OCI-LY3 (cell line): ENCODE measurements at regions not wholly inside any gene's neighbourhood (a gene's known extent, or its start where the extent isn't known, plus 50 kb on each side); places are given as distances from the start of the nearest gene placed in this dataset.

Experiments used
- H2AFZ ChIP-seq: fragments of 200-600, 300-600 bp; shearing (Covaris generic); 2 replicates; pipeline ENCODE4 v1.6.0; 2014; ENCODE audit warnings: antibody characterized with exemption, low read depth, low read length
- H3K27ac ChIP-seq: fragments of 200-600, 300-600 bp; sonication (generic); 2 replicates; pipeline ENCODE4 v1.5.1; 2014; ENCODE audit warnings: mild to moderate bottlenecking, low read length, moderate library complexity, mixed read lengths
- H3K27me3 ChIP-seq: fragments of 200-600, 300-600 bp; sonication (generic); 2 replicates; pipeline ENCODE4 v1.6.1; 2014; ENCODE audit warnings: low read depth, low read length, mixed read lengths
- H3K36me3 ChIP-seq: fragments of 200-600, 300-600 bp; sonication (generic); replicated peaks from 2 replicates; pipeline ENCODE3; 2014; ENCODE audit warnings: low read depth, low read length, mixed read lengths
- H3K4me1 ChIP-seq: fragments of 300-600, 200-600 bp; sonication (generic); 2 replicates; pipeline ENCODE4 v1.6.1; 2014; ENCODE audit warnings: low read length, mixed read lengths
- H3K4me2 ChIP-seq: fragments of 200-600, 300-600 bp; sonication (generic); 2 replicates; pipeline ENCODE4 v1.6.1; 2014; ENCODE audit warnings: low read length, mixed read lengths
- H3K4me3 ChIP-seq: fragments of 300-600, 200-600 bp; sonication (generic); 2 replicates; pipeline ENCODE4 v1.5.1; 2014; ENCODE audit warnings: antibody characterized with exemption, mild to moderate bottlenecking, low read length, moderate library complexity
- H3K79me2 ChIP-seq: fragments of 300-600, 200-600 bp; shearing (Covaris generic); 2 replicates; pipeline ENCODE4 v1.6.1; 2014; ENCODE audit warnings: mild to moderate bottlenecking, low read length, mixed read lengths
- H3K9ac ChIP-seq: fragments of 300-600, 200-600 bp; shearing (Covaris generic); 2 replicates; pipeline ENCODE4 v1.6.0; 2014; ENCODE audit warnings: mild to moderate bottlenecking, low read length, moderate library complexity
- H3K9me3 ChIP-seq: fragments of 200-600, 300-600 bp; shearing (Covaris generic); 2 replicates; pipeline ENCODE4 v1.6.1; 2014; ENCODE audit warnings: low read length, mixed read lengths; ENCODE audit not compliant: insufficient read depth
- H4K20me1 ChIP-seq: fragments of 200-600, 300-600 bp; sonication (generic); 2 replicates; pipeline ENCODE4 v1.6.1; 2016; ENCODE audit warnings: low read length, mixed read lengths; ENCODE audit not compliant: insufficient read depth
- CTCF ChIP-seq: fragments of 200-600, 300-600 bp; sonication (generic); IDR thresholded peaks from 2 replicates; pipeline ENCODE4 v1.5.1; 2014; ENCODE audit warnings: antibody characterized with exemption, low read length, low read depth
- EZH2phosphoT487 ChIP-seq: fragments of 200-600 bp; shearing (Covaris generic); IDR thresholded peaks from 2 replicates; pipeline ENCODE4 v1.6.1; 2018; ENCODE audit warnings: antibody characterized with exemption, mixed run types, low read depth

GRCh38 chr6:2414885-2415547, 169.6 kb upstream of the GMDS start:
- Histone ChIP-seq H3K27me3 (no peaks in the 10 kb centered on the region), H4K20me1 (no peaks in the 10 kb centered on the region), H3K4me2 (no peak overlapping the region), H3K4me1 (no peaks in the 10 kb centered on the region), H2AFZ (no peak overlapping the region), H3K36me3 (no peaks in the 10 kb centered on the region), H3K9me3 (no peaks in the 10 kb centered on the region), H3K79me2 (no peaks in the 10 kb centered on the region), H3K4me3 (no peak overlapping the region), H3K9ac (no peak overlapping the region), H3K27ac (no peak overlapping the region)
- TF ChIP-seq CTCF (no peak), EZH2phosphoT487 (no peak)

- H3K9ac ChIP-seq, result no peak overlapping the region
- no peaks in the 10 kb centered on the region for H3K27me3 ChIP-seq
- H3K4me1 ChIP-seq, result no peaks in the 10 kb centered on the region
- H2AFZ ChIP-seq, result no peak overlapping the region
- TF ChIP-seq EZH2phosphoT487 (no peak), CTCF (no peak)
- no peak overlapping the region for H3K4me2 ChIP-seq
- no peaks in the 10 kb centered on the region for H3K79me2 ChIP-seq
- H3K4me3 ChIP-seq, result no peak overlapping the region
- H4K20me1 ChIP-seq, result no peaks in the 10 kb centered on the region
- no peak overlapping the region for H3K27ac ChIP-seq
- H3K36me3 ChIP-seq, result no peaks in the 10 kb centered on the region
- H3K9me3 ChIP-seq, result no peaks in the 10 kb centered on the region
These were observed 167.3 kb upstream of the GMDS start for GRCh38 chr6:2412731-2413130.

- Histone ChIP-seq H3K9ac (no peak overlapping the region), H3K27me3 (no peaks in the 10 kb centered on the region), H3K27ac (no peak overlapping the region), H3K36me3 (no peaks in the 10 kb centered on the region), H4K20me1 (no peaks in the 10 kb centered on the region), H3K9me3 (no peaks in the 10 kb centered on the region), H3K79me2 (no peaks in the 10 kb centered on the region), H3K4me2 (no peak overlapping the region), H3K4me3 (no peak overlapping the region), H3K4me1 (no peaks in the 10 kb centered on the region), H2AFZ (no peak overlapping the region)
- TF ChIP-seq CTCF, result no peak
- TF ChIP-seq EZH2phosphoT487, result no peak
These were observed 165.4 kb upstream of the GMDS start for GRCh38 chr6:2410656-2411380.

- Histone ChIP-seq H3K4me3 (no peak overlapping the region), H3K79me2 (no peaks in the 10 kb centered on the region), H3K9ac (no peak overlapping the region), H2AFZ (no peak overlapping the region), H4K20me1 (no peaks in the 10 kb centered on the region), H3K4me2 (no peak overlapping the region), H3K27ac (no peak overlapping the region), H3K9me3 (no peaks in the 10 kb centered on the region), H3K4me1 (no peaks in the 10 kb centered on the region), H3K36me3 (no peaks in the 10 kb centered on the region), H3K27me3 (no peaks in the 10 kb centered on the region)
- TF ChIP-seq EZH2phosphoT487 (no peak), CTCF (no peak)
These were observed 162.1 kb upstream of the GMDS start for GRCh38 chr6:2407525-2407924.
